HS-5 (cell line): ENCODE measurements at regions not wholly inside any gene's neighbourhood (a gene's known extent, or its start where the extent isn't known, plus 50 kb on each side); places are given as distances from the start of the nearest gene placed in this dataset.
"Not testable (repeated sequence)": the region's sequence is repeated elsewhere in the genome, so short reads cannot be mapped to it uniquely, and the experiment has no call there.

Experiments used
- DNase-seq: peaks from one replicate; pipeline ENCODE4 v3.0.0-alpha.2; 2012; ENCODE audit warnings: low read depth

DNA sequence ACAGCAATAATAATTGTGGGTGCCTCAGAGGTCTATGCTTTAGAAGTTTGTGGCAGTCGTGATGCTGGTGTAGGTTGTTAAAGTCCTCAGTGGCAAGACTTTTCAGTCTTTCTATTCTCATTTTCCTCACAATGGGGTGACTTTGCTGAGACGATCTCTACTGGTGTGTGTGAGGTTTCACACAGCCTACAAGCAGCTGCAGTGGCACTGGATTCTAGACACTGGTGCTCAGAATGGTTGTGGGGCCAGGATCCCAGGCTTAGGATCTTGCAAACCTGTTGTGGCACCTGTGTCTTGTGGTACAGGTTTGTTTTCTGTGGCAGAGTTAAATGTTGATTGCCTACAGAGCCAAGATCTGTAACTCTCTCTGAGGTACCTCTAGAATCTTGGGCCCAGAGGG lies 581.2 kb downstream of the PTPRC start:
- DNase-seq, result no peak

DNA sequence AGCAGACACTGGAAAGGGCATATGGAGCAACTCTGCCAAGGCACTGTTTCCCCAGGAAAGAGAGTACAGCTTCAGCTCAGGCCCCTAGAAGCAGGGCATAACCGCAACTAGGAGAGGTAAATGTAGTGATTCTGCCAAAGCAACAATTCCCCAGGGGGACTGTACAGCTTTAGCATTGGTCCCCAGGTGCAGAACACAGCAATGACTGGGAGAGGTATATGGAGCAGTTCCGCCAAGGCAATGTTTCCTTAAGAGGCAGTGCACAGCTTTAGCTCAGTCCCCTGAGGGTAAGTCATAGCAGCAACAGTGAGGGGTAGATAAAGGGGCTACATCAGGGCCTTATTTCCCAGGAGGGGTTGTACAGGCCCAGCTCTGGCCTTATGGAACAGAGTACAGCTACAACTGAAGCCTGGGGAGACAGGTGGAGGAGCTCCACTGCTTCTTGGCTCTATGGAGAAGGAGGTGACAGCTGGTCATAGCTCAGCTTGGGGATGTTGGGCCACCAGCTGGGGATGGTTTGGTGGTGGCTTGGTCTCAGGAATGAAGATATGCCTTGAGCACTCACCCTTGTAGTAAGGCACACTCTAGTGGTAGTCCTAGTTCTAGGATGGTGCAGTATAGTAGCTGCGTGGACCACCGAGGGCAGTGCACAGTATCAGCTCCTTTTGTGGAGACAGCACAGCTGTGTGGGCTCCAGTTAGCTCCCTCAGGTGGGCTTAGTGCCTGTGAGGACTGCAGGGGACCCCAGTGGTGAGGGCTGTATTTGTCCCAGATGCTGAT lies 582.7 kb downstream of the PTPRC start:
- no peak for DNase-seq

DNA sequence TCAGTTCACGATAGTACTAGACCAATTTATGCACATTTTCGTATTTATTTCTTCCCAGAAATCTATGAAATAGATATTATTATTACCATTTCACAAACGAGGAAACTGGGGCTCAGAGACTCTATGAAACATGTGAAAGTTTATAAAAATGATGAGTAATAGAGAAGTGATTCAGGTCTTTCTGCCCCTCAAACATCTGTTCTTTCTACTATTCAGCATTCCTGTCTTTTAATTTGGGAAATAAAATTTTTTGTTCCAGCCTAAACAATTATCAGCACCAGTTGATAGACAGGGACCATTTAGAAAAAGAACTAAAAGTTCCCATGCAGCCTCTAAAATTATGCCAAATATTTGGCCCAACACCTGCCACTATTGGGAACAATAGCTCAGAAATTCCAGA lies 585.1 kb downstream of the PTPRC start:
- no peak for DNase-seq

DNA sequence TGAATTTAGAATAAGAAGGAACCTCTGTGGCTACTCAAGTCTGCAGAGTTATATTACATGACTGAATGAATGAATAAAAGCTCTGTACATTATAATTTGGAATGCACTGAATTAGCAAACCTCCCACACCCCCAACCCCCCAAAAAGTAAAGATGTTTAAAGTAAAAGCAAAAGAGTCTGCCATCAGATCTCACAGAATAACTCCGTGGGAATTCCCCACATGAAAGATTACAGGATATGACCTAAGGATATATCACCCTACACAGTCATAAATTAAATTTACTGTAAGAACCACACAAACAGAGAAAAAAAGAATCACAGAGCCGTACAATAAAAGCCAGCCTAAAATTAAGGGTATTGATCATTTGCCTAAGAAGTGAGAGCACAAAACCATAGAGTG lies 587.3 kb downstream of the PTPRC start:
- peak; percentile 56 for DNase-seq

DNA sequence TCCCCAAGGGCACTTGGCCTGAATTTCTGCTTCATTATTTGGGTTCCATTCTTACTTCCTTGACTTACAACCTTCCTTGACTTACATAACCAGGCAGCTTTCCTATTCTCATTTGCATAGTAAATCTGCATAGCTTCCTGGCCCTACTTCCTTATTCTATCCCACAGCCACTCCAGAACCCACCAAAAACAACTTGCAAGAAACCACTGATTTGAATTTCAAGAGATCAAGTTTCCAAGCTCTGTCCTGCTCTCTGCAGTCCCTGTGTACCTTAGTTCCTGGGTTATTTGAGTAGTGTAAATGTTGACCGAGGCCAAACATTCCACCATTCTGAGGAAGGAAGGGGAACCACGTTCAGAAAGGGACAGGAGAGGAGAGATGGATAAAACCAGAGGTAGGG lies 603.3 kb downstream of the PTPRC start:
- no peak for DNase-seq

DNA sequence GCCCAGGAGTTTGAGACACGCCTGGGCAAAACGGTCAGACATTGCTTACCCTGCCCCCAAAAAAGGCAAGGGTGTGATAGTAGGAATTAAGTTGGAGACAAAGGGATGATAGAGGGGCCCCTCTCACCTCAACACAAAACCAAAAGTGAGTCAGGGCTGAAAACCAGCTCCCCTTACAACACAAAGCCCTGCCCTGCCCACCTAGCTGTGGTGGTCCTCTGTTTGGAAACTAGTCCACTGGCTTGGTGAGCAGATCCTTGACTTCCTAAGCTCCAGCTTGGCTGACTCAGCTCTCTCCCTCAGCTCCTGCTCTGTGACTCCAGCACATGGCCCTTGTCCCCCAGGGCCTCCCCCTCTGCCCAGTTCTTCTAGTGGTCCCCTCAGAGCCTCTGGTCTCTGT lies 603.8 kb downstream of the PTPRC start:
- DNase-seq, result no peak

DNA sequence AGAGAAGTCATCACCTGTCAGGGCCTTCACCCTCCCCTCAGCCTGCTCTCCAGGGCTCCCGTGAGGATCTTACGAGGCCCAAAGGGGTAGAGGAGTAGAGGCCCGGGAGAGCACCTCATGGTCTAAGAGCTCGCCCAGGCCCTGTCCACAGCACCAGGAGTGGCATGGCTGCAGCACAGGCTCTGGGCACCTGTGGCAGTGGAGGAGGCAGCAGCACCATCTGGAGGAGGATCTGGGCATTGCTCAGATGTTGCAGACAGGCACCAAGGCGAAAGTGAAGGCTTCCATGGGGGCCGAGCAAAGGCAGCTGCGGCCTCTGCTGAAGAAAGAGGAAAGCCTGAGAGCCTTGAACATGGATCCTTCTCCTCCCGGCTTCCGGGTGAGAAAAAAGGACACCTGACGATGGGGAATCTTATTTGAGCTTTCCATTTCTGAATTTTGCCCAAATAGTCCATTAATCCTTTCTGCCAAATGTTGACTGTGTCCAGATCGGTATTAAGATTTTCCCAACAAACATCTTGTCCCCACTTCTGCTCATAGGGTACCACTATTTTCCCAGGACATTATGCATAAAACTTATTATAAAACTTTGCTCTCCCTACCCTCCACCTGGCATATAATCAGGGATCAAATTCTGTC lies 604.7 kb downstream of the PTPRC start:
- peak; percentile 14 for DNase-seq

DNA sequence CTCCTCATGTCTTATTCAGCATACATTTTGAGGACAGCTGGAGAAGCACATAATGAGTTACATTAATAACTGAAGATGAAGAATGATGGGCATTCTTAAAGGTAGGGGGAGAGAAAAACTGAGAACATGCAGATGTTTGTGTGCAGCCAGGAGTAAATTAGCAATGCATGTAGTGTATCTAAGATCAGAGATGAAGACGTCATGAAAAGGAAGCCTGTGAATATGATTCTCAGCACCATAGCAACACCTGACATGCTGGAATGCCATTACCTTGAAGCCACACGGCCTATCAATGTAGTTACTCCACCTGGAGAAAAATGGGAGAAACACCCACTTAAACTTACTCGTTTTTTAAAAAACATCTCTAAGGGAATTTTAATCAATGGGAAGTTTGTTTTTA lies 607.1 kb downstream of the PTPRC start:
- DNase-seq, result no peak

DNA sequence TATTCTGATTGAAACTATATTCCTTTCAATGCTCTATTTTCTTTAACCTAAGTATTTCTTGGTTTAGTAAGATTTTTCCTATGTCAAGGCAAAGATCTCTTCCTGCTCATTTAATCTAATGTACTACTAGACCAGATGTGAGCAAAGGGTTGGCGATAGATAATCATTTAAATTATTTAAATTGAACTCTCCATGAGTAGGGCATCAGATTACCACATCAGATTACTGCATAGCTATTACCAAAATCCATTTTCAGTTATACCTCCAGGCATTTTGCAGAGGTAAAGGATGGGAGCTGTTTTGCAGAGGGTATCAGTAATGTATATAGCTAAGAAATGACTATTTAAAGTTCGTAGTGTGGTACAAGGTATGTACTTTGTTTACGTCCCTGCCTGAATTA lies 607.9 kb downstream of the PTPRC start:
- no peak for DNase-seq

DNA sequence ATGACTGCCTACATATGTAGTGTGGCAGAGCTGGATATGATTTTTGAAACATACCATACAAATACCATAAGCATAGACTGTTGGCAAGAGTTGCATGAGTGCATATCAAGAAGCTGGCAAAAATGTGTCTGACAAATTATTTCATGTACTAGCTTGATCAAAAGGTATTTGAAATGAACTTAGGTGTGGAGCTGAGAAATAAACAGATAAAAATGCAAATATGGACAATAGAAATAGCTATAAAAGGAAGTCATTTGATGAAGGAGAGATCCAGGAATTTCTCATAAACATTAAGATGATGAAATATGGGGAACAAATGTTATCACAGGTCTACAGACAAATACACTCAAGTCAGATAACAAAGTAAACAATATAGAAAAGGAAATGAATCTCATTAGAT lies 609.1 kb downstream of the PTPRC start:
- DNase-seq, result no peak

DNA sequence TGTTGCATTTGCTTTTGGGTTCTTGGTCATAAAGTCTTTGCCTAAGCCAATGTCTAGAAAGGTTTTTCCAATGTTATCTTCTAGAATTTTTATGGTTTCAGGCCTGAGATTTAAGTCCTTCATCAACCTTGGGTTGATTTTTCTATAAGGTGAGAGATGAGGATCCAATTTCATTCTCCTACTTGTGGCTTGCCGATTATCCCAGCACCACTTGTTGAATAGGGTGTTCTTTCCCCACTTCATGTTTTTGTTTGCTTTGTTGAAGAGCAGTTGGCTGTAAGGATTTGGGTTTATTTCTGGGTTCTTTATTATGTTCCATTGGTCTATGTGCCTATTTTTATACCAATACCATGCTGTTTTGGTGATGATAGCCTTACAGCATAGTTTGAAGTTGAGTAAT lies 615.2 kb downstream of the PTPRC start:
- not testable (repeated sequence) for DNase-seq

DNA sequence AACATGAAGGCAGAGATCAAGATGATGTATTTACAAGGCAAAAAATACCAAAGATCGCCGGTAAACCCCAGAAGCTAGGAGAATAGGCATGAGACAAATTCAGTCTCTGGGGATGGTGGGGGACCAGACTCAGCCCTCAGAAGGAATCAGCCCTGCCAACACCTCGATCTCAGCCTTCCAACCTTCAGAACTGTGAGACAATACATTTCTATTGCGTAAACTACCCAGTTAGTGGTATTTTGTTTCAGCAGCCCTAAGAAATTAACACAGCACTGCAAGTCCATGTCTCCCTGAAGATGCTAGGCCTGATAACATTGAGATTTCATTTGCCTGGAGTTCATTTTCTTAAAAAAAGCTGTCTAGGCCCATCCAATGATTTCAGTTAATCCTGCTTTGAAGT lies 622.5 kb downstream of the PTPRC start:
- DNase-seq, result no peak

DNA sequence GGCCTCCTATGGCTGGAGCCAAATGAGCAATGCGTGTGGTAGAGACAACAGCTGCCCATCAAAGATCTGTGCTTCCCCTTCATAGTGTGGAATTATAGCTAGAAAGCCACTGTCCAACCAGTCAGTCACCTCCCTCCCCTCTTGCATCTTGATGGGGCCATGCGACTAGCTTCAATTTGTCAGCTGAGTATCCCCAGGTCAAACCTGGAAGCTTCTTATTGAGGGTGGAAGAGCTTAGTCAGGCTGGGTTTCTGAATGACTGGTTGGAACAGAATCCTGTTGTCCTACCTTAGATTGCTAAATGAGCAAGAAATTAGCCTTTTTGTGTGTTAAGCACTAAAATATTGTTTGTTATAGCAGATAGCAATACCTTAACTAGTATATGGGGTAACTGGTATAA lies 625.4 kb downstream of the PTPRC start:
- DNase-seq, result no peak

DNA sequence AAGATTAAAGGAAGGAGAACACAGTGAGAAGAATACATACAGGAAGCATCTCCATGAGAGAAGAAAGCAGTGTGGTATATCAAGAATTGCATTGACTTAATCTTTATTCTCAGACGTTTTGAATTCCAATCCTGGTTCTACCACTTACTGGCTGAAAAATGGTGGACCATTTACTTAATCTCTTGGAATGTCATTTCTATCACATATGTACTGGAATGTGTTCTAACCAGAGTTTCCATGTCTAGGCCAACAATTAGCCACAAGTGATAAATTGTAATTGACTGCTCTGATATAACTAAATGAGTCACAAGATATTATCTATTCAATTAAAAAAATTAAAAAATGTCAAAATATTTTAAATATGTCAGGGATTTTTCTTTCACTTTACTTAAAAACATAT lies 626.1 kb downstream of the PTPRC start:
- no peak for DNase-seq

DNA sequence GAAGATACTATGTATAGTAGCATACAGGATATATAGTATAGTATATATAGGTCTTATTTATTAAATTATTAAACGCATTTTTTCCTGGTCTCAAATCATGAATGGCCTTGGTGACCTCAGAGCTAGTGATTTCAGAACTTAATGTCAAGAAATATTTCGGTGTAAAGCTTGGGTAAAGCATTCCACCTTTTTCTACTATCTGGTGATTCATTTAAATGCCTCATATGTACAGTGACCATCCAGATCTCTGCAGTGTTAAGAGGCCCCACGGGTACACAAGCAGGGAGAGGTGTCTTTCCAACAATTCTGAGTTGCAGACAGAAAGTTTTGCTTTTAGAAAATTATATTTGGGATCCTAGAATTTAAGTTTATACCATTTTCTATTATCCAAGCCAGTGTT lies 626.5 kb downstream of the PTPRC start:
- no peak for DNase-seq

DNA sequence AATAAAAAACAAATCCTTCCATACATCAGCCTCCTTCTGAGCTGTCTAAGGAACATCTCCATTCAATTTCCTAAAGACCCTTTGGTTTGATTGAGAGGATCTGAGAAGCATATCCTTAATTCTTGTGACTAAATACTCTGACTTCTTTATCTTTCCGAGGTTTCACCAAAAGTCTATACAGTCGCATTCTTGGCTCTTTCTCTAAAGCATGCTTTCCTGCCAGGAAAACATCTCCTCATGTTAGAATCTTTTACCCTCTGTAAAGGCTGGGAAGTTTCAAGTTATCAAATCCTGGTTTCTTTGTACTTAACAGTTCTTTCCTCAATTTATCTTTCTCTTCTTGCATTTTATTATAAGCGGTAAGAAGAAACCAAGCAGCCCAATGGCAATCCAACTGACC lies 630.4 kb downstream of the PTPRC start:
- DNase-seq, result no peak

DNA sequence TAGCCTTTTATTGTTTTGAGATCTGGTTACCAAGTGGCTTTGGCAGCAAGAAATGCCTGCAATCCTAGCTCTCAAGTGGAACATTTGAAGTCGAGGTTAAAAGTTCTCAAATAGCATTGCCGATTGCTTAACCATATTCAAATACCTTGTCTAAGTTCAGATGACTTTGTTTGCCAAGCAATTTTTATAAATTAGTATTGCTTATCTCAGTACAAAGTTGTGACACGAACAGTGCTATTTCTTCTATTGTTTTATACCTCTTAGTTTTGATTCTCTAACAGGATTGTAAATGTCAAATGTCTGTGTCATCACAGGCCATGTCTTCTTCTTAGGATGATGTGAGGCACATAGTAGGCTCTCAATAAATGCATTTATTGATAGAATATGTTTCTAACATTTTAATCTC lies 633.3 kb downstream of the PTPRC start:
- peak; percentile 15 for DNase-seq

DNA sequence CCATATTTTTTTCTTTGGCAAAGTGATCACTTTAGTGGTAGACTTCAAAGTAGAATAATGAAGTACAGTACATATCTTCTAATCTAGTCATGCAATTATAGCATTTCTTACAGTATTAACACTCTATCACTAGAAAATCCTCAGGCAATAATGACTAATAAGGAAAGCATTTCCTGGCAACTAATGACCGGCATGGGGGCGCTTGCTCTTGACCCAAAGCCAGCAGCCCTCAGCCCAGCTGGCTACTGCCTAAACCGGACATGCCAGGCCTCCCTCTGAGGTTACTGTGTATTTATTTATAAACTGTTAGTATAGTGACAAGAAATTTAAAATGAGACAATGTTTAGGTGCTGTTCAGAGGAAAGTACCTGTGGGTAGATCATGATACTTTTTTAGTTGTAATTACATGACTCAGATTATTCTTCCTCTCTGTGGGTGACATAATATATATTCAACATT lies 633.8 kb downstream of the PTPRC start:
- DNase-seq, result peak; percentile 90

DNA sequence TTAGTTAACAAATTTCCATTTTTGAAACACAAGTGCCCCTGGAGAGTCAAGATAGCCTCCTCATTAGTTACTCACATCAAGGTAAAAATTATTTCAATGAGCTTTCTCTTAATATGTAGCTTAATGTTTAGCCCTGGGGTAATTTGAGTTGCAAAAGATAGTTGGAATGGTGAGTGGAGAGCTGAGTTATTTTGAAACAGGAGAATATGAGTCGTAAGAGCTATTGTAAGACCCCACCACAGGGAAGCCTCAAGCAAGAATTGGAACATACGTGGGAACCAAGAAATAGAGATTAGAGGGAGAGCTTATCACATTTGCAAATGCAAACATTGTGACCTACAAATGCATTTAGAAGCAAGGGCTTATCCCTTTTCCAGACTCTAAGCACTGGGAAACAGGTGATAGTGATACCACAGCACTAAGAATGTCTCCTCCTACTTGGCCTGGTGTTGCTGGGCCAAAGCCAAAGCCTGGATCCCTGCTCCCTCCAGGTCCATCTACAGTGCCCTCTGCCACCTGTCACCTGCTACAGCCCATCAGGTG lies 635.1 kb downstream of the PTPRC start:
- DNase-seq, result peak; percentile 36

DNA sequence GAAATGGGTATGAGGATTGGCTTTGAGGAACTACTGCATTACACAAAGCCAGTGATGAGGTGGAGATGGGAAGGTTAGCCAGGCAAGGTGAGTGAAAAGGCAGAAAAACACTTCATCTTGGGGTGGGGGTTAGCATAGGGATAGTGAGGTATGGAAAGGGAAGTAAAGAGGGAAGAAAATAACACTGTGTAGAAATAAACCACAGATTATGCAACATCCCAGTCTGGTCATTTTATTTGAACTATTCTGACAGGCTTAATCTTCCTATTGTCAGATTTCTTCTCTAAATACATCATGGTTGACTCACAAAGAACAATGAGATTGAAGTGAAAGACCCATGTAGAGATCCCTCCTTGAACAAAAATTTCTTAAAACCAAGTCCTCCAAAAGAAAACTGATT lies 640.2 kb downstream of the PTPRC start:
- DNase-seq, result no peak

DNA sequence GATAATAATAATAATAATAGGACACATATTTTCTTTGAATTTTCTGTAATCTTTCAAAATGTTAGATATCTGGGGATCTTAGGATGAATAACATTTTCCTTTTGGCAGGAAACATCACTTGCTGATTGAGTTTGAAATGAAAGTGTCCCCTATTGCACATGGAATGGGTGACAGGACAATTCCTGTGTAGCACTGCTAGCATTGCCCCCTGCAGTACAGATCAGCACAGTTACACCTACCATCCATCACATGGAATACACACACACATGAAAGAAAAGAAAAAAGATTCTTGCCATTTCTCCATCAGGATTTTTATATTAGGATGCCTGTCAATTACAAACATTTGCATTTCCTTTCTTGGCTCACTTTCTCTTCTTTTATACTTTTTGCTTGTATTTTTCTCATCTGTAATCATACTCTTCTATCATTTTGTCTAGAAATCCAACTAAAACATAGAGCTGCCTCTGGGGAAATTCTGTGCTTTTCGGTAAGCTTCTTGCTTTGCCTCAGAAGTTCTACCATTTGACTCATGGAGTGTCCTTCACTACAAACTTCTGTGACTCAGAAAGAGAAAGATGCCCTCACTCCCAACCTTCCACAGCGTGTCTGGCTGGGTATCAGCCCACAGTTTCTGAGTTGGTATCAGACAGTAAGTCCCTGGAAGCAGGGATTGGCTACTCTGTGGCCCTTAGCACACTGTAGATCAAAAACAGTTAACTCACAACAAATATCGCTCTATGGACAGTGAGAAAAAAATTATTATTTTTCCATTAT lies 641.2 kb downstream of the PTPRC start:
- no peak for DNase-seq

DNA sequence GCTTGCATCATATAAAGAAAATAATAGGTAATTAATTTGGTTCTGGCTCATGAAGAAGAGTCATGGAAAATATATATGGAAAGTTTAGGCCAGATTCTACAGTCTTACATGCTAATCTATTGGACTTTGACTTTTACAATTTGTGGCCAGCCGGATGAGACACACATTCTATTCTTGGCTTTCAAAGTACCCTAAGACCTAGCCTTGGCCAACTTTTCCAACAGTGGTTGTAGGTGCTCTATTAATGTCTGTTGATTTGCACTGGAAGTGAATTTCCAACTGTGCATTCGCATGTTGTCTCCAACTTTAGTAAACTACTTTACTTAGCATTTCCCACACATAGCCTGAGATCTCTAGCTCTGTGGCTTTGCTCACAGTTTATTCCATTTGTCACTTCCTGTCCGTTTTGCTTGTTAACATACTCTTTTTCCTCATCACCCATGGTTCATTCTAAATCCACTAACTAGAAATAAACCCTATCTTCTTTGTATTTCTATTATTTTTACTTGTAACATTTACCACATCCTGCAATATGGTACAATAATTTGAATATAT lies 644.0 kb downstream of the PTPRC start:
- no peak for DNase-seq

DNA sequence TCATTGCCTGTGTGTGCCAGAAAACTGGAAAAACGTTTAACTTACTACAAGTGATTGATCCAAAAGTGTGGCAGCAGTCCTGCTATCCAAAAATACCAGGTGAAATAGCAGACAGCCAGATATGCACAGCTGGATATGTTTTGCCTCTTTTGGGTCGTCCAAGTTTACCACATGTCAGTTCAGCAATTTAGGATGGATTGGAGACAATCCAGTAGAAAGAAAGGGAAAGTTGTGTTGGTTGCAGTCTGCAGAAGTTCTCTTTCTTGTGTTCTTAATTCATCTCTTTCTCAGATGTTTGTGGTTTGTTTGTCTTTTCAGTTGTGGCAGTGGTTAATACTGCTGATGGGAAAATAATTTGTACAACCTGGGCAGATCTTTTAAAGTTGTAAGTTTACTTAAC lies 645.0 kb downstream of the PTPRC start:
- no peak for DNase-seq
